Panc1 (cell line): ENCODE measurements at regions not wholly inside any gene's neighbourhood (a gene's known extent, or its start where the extent isn't known, plus 50 kb on each side); places are given as distances from the start of the nearest gene placed in this dataset.
"Not testable (repeated sequence)": the region's sequence is repeated elsewhere in the genome, so short reads cannot be mapped to it uniquely, and the experiment has no call there.

ENCODE experiments used
- POLR2AphosphoS5 ChIP-seq: IDR thresholded peaks from 2 replicates; pipeline ENCODE4 v1.6.1; 2012; ENCODE audit warnings: mild to moderate bottlenecking, low read depth, low read length, moderate library complexity
- TF ChIP-seq, protein P1 (sequence below): fragments of 450-650 bp; IDR thresholded peaks from 2 replicates; pipeline ENCODE4 v1.5.1; 2017; ENCODE audit warnings: mild to moderate bottlenecking

DNA sequence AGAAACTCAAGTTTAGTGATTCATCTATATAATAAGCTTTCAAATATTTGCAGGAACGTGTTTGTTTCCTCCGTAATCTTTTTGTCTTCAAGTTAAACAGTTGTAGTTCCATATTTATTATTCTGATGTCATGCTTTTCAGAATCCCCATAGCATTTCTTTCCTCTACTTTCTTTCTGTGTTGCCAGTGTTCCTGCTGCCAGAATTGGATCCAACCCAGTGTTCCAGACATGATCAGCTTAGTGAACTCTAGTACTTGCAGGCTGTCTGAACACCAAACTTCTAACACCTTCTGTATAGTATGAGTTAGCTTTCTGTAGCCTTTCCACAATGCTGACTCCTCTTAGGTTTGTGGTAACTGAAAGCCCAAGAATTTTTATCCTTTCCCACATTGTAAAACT, 340.2 kb upstream of the FRG2C start:
- TF ChIP-seq, protein P1, sequence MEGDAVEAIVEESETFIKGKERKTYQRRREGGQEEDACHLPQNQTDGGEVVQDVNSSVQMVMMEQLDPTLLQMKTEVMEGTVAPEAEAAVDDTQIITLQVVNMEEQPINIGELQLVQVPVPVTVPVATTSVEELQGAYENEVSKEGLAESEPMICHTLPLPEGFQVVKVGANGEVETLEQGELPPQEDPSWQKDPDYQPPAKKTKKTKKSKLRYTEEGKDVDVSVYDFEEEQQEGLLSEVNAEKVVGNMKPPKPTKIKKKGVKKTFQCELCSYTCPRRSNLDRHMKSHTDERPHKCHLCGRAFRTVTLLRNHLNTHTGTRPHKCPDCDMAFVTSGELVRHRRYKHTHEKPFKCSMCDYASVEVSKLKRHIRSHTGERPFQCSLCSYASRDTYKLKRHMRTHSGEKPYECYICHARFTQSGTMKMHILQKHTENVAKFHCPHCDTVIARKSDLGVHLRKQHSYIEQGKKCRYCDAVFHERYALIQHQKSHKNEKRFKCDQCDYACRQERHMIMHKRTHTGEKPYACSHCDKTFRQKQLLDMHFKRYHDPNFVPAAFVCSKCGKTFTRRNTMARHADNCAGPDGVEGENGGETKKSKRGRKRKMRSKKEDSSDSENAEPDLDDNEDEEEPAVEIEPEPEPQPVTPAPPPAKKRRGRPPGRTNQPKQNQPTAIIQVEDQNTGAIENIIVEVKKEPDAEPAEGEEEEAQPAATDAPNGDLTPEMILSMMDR: not testable (repeated sequence)
- not testable (repeated sequence) for TF ChIP-seq POLR2AphosphoS5
